ENCODE measurements at regions not wholly inside any gene's neighbourhood (a gene's known extent, or its start where the extent isn't known, plus 50 kb on each side); places are given as distances from the start of the nearest gene placed in this dataset.
"Not testable (repeated sequence)": the region's sequence is repeated elsewhere in the genome, so short reads cannot be mapped to it uniquely, and the experiment has no call there.

DNA sequence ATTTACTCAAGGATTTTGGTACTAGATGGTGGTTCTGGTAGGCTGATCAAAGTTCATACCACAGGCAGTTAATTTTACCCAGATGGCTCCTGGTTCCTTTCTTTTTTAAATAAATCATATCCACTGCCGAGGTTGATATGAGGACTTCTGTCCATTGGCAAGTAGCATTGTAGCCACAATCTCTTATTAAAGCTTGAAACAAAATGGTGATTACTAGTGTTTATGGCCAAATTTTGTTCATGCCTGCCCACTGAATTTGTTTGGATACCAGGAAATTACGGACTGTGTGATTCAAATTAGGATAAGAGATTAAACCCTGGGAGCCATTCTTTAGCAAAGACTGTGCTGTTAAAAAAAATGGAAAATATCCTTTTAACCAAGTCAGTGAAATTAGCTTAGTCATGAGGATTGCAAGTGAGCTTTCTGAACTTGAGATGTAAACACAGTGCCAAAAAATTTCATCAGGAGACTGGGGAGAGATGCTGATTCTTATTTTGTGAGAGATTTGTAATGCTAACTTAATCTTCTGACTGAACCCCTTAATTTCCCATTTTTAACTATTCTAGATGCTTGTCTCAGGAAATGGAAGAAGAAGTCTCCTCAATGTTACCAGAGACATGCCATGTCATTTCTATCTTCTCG is 893.5 kb upstream of the ADAMTS5 start:
- intact Hi-C loops (cut with DNase I; ENCODE audit: low total_unique reads); H3K9me3 ChIP-seq; H3K4me1 ChIP-seq; H3K4me3 ChIP-seq; H3K36me3 ChIP-seq; H3K27ac ChIP-seq; H3K27me3 ChIP-seq; DNase-seq: not testable (repeated sequence)

DNA sequence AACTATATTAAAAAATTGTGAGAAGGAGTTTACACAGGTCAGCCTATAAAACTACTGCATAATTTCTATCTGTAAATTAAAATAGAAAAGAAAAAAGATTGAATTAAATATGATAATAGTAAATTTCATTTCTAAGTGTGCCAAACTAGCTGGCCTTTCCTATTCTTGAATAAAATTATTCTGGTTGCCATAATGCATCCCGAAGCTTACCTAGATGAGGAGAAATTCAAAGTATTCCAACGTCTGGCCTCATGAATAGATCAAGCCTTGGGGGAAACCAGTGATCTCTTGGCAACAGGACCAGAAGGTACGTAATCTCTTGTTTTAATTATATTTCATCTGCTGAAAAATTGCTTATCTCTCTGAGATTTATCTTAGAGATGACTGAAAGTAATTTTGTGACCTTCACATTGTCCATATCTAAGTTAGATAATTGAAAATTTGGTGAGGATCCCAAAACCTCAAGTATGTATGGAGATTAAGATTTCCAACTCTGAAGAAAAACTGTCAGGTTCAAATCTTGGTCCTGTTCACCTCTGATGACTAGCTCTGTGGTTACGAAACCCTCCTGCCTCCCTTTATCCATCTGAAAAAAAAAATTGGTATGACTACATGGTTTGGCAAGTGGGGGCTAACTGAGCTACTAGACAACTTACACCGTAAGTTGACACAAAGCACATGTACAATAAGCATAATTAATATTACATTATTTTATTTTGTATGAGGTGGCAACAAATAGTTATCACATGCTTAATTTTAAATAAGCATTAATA is 891.4 kb upstream of the ADAMTS5 start:
- H3K9me3 ChIP-seq; H3K27me3 ChIP-seq; DNase-seq; H3K27ac ChIP-seq; H3K4me3 ChIP-seq; H3K4me1 ChIP-seq; H3K36me3 ChIP-seq; intact Hi-C loops (cut with DNase I; ENCODE audit: low total_unique reads): not testable (repeated sequence)

DNA sequence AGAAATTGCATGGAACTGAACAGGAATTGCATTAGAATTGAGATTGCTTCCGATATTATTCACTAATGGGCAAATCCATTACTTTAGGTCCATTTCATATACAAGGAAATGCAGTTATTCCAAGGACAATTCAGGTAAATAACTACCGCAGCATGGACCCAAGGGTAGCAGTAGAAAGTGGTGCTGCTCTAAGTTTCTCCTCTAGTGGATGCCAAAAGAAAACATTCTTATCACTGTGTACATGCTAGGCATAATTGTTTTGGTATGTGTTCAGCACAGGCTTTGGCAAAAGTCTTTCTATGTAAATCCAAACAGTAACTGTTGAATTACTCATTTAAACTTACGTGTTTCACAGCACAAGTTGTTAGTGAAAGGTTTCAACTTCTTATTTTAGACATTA is 890.1 kb upstream of the ADAMTS5 start:
- H3K4me1 ChIP-seq, DNase-seq, H3K9me3 ChIP-seq: not testable (repeated sequence)

DNA sequence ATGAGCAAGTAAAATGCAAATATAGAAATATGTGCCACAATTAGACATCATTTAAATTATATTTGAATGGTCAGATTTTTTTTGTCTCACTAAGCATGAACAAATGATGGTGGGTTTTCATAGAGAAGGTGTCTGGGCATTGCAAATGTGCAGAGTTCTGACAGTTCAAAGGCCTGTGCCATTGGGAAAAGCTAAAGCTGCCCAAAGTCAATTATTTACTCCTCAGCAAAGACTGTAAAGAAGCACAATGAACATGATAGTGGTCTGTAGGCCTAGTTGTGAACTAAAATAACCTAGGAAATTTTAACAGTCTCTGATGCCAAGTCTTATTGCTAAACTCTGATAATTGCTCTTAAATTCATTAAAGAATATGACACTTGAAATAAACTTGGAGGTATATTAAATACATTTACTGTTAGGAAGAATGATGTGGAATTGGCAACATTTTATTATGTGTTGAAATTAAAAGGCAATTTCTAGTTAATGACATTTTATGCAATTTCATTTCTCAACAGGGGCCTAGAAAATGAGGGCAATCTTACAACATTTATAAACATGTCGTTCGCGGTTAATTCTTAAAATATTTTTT is 874.3 kb upstream of the ADAMTS5 start:
- TF ChIP-seq, protein P1, sequence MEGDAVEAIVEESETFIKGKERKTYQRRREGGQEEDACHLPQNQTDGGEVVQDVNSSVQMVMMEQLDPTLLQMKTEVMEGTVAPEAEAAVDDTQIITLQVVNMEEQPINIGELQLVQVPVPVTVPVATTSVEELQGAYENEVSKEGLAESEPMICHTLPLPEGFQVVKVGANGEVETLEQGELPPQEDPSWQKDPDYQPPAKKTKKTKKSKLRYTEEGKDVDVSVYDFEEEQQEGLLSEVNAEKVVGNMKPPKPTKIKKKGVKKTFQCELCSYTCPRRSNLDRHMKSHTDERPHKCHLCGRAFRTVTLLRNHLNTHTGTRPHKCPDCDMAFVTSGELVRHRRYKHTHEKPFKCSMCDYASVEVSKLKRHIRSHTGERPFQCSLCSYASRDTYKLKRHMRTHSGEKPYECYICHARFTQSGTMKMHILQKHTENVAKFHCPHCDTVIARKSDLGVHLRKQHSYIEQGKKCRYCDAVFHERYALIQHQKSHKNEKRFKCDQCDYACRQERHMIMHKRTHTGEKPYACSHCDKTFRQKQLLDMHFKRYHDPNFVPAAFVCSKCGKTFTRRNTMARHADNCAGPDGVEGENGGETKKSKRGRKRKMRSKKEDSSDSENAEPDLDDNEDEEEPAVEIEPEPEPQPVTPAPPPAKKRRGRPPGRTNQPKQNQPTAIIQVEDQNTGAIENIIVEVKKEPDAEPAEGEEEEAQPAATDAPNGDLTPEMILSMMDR (IDR thresholded peaks at IDR 0.05), result no peak
- TF ChIP-seq POLR2A (IDR thresholded peaks at IDR 0.05), result no peak
- intact Hi-C loops (cut with DNase I; ENCODE audit: low total_unique reads), result no loop called here
- DNase-seq, result no peak
- Histone ChIP-seq H3K4me1 (no peaks in the 10 kb centered on the region), H3K27me3 (no peaks in the 10 kb centered on the region), H3K27ac (no peak overlapping the region), H3K4me3 (no peak overlapping the region), H3K36me3 (no peaks in the 10 kb centered on the region), H3K9me3 (no peaks in the 10 kb centered on the region)

More for the DNA sequence above, 890.1 kb upstream of the ADAMTS5 start:
- H3K4me3 ChIP-seq; intact Hi-C loops (cut with DNase I; ENCODE audit: low total_unique reads); H3K27me3 ChIP-seq; H3K27ac ChIP-seq; H3K36me3 ChIP-seq: not testable (repeated sequence)

DNA sequence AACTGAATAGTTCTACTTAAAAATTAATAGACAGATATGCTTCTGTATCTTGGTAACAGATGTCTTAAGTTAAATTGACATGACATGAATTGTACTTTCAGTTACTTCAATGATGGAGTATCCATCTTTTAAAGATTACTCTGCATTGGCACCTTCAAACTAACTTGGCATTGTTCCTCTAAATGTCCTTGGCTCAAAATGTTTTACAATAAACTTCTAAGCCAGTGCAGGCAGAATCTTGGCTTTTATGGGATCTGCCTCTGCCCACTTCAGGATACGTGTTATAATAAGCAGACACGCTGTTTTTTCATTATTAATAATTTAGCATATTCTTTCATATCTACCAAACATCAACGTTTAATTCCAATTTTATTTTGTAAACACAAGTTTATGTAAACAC is 873.4 kb upstream of the ADAMTS5 start:
- TF ChIP-seq, protein P1 (IDR thresholded peaks at IDR 0.05), result no peak
- no peak for TF ChIP-seq POLR2A (IDR thresholded peaks at IDR 0.05)
- Histone ChIP-seq H3K9me3 (no peaks in the 10 kb centered on the region), H3K27ac (peak overlapping the region in 1 of 2 donors; percentile 22), H3K27me3 (no peaks in the 10 kb centered on the region), H3K4me3 (no peak overlapping the region), H3K4me1 (no peaks in the 10 kb centered on the region), H3K36me3 (no peaks in the 10 kb centered on the region)
- DNase-seq, result no peak
- intact Hi-C loops (cut with DNase I; ENCODE audit: low total_unique reads), result no loop called here

DNA sequence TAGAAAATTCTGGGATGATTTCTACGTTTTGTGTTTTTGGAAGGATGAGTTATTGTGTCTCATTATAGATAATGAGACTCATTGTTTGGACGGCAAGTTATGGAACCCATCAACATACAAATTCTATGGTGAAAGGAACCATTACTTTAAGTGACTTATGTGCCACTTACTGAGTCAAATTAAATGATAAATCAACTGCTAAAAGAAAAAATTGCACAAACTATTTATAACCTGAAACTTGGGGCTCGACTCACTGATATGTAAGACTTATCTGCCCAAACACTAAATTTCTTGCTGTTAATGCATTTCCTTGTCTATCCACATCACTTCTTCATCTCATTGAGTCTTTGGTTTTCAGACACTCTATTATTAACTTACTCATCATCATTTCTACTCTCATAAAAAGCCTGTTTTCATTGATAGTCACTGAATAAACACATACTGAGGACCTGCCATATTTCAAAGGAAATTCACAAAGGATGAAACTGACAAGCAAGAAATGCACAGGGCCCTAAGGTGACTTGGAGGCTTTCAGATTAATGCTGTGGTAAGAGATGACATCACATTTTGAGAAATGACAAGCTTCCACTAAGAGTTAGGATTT is 872.7 kb upstream of the ADAMTS5 start:
- Histone ChIP-seq H3K4me1 (no peaks in the 10 kb centered on the region), H3K9me3 (no peaks in the 10 kb centered on the region), H3K27me3 (no peaks in the 10 kb centered on the region), H3K4me3 (no peak overlapping the region), H3K36me3 (no peaks in the 10 kb centered on the region), H3K27ac (peak overlapping the region in 1 of 2 donors; percentile 22)
- intact Hi-C loops (cut with DNase I; ENCODE audit: low total_unique reads), result no loop called here
- DNase-seq, result no peak
- no peak for TF ChIP-seq POLR2A (IDR thresholded peaks at IDR 0.05)
- TF ChIP-seq, protein P1 (IDR thresholded peaks at IDR 0.05), result no peak

All from uterus (tissue), 3 donors.